Karpas-422 (cell line): ENCODE measurements at regions not wholly inside any gene's neighbourhood (a gene's known extent, or its start where the extent isn't known, plus 50 kb on each side); places are given as distances from the start of the nearest gene placed in this dataset.

Experiments used
- DNase-seq: peaks from one replicate; pipeline ENCODE4 v3.0.0-alpha.2; 2015
- H2AFZ ChIP-seq: fragments of 200-600 bp; sonication (generic); 2 replicates; pipeline ENCODE4 v1.6.1; 2014; ENCODE audit warnings: antibody characterized with exemption, low read length, mixed read lengths
- H3K27ac ChIP-seq: fragments of 200-600 bp; sonication (generic); 2 replicates; pipeline ENCODE4 v1.5.1; 2014; ENCODE audit warnings: mild to moderate bottlenecking, low read length, moderate library complexity
- H3K27me3 ChIP-seq: fragments of 200-600 bp; sonication (generic); 2 replicates; pipeline ENCODE4 v1.6.1; 2014; ENCODE audit warnings: low read length, mixed read lengths
- H3K36me3 ChIP-seq: fragments of 200-600 bp; sonication (generic); 2 replicates; pipeline ENCODE4 v1.6.1; 2014; ENCODE audit warnings: low read length, mixed read lengths; ENCODE audit not compliant: insufficient read depth
- H3K4me1 ChIP-seq: fragments of 200-600 bp; sonication (generic); 2 replicates; pipeline ENCODE4 v1.6.1; 2014; ENCODE audit warnings: mild to moderate bottlenecking, low read length, mixed read lengths
- H3K4me2 ChIP-seq: fragments of 200-600 bp; sonication (generic); 2 replicates; pipeline ENCODE4 v1.6.1; 2014; ENCODE audit warnings: low read length, low read depth, mild to moderate bottlenecking; ENCODE audit not compliant: poor library complexity, severe bottlenecking
- H3K4me3 ChIP-seq: fragments of 200-600 bp; sonication (generic); 2 replicates; pipeline ENCODE4 v1.5.1; 2014; ENCODE audit warnings: mild to moderate bottlenecking, antibody characterized with exemption, low read length, mixed read lengths
- H3K79me2 ChIP-seq: fragments of 200-600 bp; sonication (generic); 2 replicates; pipeline ENCODE4 v1.6.1; 2014; ENCODE audit warnings: mild to moderate bottlenecking, low read length, mixed read lengths
- H3K9ac ChIP-seq: fragments of 200-600 bp; sonication (generic); 2 replicates; pipeline ENCODE4 v1.6.0; 2014; ENCODE audit warnings: low read length
- H3K9me2 ChIP-seq: fragments of 200-600 bp; sonication (generic), shearing (Covaris generic); replicated peaks from 2 replicates; pipeline ENCODE4 v1.6.0; 2014; ENCODE audit warnings: mild to moderate bottlenecking, low read length, moderate library complexity; ENCODE audit not compliant: insufficient read depth
- H3K9me3 ChIP-seq: fragments of 300-700, 200-600 bp; sonication (generic); 2 replicates; pipeline ENCODE4 v1.6.1; 2014; ENCODE audit warnings: low read length, mixed read lengths
- H4K20me1 ChIP-seq: fragments of 200-600 bp; sonication (generic); 2 replicates; pipeline ENCODE4 v1.6.1; 2014; ENCODE audit warnings: mild to moderate bottlenecking, antibody characterized with exemption, low read length, low read depth; ENCODE audit not compliant: insufficient read depth

- Histone ChIP-seq H4K20me1 (no peaks in the 10 kb centered on the region), H3K4me1 (no peaks in the 10 kb centered on the region), H3K4me2 (no peak overlapping the region), H2AFZ (no peak overlapping the region), H3K79me2 (no peaks in the 10 kb centered on the region), H3K9me2 (no peaks in the 10 kb centered on the region), H3K4me3 (no peak overlapping the region), H3K27me3 (no peaks in the 10 kb centered on the region), H3K36me3 (no peaks in the 10 kb centered on the region), H3K9me3 (peaks cover 29% of the 10 kb centered on the region; the same call in 1 of the 2 replicates), H3K27ac (no peak overlapping the region), H3K9ac (no peak overlapping the region)
- no peak for DNase-seq
Measured at GRCh38 chr1:188402986-188403385, 1574.2 kb downstream of the PLA2G4A start.

DNA sequence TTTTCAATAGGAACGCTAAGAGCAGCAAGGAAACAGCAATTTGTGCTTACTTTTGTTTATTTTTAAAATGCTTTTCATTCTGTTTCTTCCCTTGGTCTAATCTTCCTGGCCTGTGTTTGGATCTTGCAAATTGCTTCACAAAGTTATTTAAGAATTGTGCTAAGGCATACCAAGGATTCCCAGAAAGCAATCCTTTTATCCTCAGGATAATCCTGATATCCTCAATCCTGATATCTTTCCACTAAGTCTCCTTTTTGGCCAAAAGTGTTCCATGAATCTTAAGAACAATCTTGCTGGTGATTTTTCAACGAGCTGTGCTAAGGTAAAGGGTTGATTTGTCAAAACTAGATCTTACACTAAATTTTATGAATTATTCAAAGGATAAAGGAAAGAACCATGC lies 1577.9 kb downstream of the PLA2G4A start:
- H3K27ac ChIP-seq, result no peak overlapping the region
- H3K4me3 ChIP-seq, result no peak overlapping the region
- H3K9me3 ChIP-seq, result peaks cover 29% of the 10 kb centered on the region; the same call in 1 of the 2 replicates
- H3K79me2 ChIP-seq, result no peaks in the 10 kb centered on the region
- no peaks in the 10 kb centered on the region for H3K36me3 ChIP-seq
- no peaks in the 10 kb centered on the region for H4K20me1 ChIP-seq
- no peaks in the 10 kb centered on the region for H3K4me1 ChIP-seq
- no peaks in the 10 kb centered on the region for H3K9me2 ChIP-seq
- H2AFZ ChIP-seq, result no peak overlapping the region
- no peak overlapping the region for H3K4me2 ChIP-seq
- H3K27me3 ChIP-seq, result no peaks in the 10 kb centered on the region
- H3K9ac ChIP-seq, result no peak overlapping the region
- no peak for DNase-seq

DNA sequence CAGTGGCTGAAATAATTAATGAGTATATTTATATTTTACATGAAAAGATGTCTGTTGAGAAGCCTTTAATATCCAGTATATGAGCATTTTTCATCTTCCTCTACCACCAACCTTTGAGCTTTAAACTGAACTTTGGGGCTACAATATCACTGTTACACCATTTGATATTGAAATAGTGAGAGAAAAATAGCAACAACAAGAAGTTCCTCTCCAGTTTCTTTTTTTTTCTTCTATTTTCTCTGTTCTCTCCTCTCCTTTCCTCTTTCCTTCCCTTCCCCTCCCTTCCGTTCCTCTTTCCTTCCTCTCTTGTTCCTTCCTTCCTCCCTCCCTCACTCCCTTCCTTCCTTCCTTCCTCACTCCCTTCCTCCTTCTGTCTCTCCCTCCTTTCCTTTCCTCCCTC lies 1591.4 kb downstream of the PLA2G4A start:
- Histone ChIP-seq H3K9me3 (peaks cover 9% of the 10 kb centered on the region), H2AFZ (no peak overlapping the region), H3K9me2 (no peaks in the 10 kb centered on the region), H3K9ac (no peak overlapping the region), H3K79me2 (no peaks in the 10 kb centered on the region), H3K36me3 (no peaks in the 10 kb centered on the region), H3K4me3 (no peak overlapping the region), H4K20me1 (no peaks in the 10 kb centered on the region), H3K4me2 (no peak overlapping the region), H3K27ac (no peak overlapping the region), H3K4me1 (no peaks in the 10 kb centered on the region), H3K27me3 (no peaks in the 10 kb centered on the region)
- DNase-seq, result no peak

DNA sequence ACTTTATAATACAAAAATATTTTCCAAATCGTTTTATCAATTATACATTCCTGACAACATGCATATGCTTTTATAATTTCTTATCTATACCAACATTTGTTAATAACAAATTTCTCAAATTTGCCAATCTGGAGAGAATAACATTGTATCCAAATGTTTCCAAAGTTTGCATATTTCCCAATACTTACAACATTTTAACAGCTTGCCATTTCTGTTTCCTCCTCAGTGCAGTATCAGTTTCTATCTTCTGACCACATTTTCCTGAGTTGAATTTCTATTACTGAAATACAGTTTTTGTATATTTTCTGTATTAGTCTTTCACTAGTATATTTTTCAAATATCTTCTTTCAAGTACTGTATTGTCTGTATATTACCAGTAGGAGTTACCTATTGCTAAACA lies 1594.3 kb downstream of the PLA2G4A start:
- Histone ChIP-seq H3K36me3 (no peaks in the 10 kb centered on the region), H2AFZ (no peak overlapping the region), H4K20me1 (no peaks in the 10 kb centered on the region), H3K9me2 (no peaks in the 10 kb centered on the region), H3K79me2 (no peaks in the 10 kb centered on the region), H3K9me3 (peaks cover 3% of the 10 kb centered on the region; the same call in 1 of the 2 replicates), H3K4me2 (no peak overlapping the region), H3K9ac (no peak overlapping the region), H3K4me3 (no peak overlapping the region), H3K27ac (no peak overlapping the region), H3K4me1 (no peaks in the 10 kb centered on the region), H3K27me3 (no peaks in the 10 kb centered on the region)
- DNase-seq, result no peak

DNA sequence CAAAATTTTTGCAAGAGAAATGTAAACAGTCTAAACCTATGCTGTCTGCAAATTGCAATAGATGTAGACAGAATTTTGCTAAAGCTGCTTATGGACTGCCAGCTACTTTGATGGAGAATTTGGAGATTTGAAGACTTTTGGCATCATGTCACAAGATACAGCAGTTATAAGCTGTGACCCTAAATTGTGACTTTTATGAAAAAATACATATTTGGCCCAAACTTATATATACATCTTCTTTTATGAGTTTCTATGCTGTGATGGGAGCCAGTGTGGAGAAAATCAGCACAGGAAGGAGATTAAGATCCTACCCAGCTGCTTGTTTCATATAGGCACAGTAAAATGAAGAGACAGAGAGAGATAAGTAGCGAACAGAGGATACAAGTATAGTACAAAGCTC lies 1595.4 kb downstream of the PLA2G4A start:
- H3K4me1 ChIP-seq, result no peaks in the 10 kb centered on the region
- H3K9ac ChIP-seq, result no peak overlapping the region
- no peak for DNase-seq
- H2AFZ ChIP-seq, result no peak overlapping the region
- H3K27ac ChIP-seq, result no peak overlapping the region
- no peaks in the 10 kb centered on the region for H3K27me3 ChIP-seq
- no peak overlapping the region for H3K4me2 ChIP-seq
- no peaks in the 10 kb centered on the region for H3K79me2 ChIP-seq
- no peak overlapping the region for H3K4me3 ChIP-seq
- peaks cover 3% of the 10 kb centered on the region; the same call in 1 of the 2 replicates for H3K9me3 ChIP-seq
- H3K36me3 ChIP-seq, result no peaks in the 10 kb centered on the region
- no peaks in the 10 kb centered on the region for H4K20me1 ChIP-seq
- H3K9me2 ChIP-seq, result no peaks in the 10 kb centered on the region

- Histone ChIP-seq H2AFZ (no peak overlapping the region), H3K27me3 (no peaks in the 10 kb centered on the region), H3K4me1 (no peaks in the 10 kb centered on the region), H3K27ac (no peak overlapping the region), H4K20me1 (no peaks in the 10 kb centered on the region), H3K79me2 (no peaks in the 10 kb centered on the region), H3K36me3 (no peaks in the 10 kb centered on the region), H3K4me2 (no peak overlapping the region), H3K9ac (no peak overlapping the region), H3K4me3 (no peak overlapping the region), H3K9me3 (peaks cover 3% of the 10 kb centered on the region; the same call in 1 of the 2 replicates), H3K9me2 (no peaks in the 10 kb centered on the region)
- no peak for DNase-seq
Measured at GRCh38 chr1:188425687-188426086, 1596.9 kb downstream of the PLA2G4A start.

DNA sequence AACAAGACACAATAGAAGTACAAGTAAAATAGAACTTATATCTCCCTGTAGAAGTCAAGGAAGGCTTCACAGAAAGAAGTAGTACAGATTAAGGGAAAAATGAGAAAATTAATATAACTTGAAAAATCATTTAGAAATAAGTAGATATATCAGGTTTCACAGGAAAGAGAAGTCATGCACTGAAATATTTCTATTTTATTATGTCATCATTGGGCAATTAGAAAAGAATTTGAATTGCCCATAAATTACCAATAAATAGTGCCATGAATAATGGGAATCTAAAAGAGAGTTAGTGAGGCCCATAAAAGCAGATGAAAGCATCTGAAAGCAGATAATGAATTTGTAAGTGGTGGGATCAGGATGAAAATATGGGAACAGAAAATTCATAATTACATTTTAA lies 1597.8 kb downstream of the PLA2G4A start:
- no peak overlapping the region for H3K27ac ChIP-seq
- H3K36me3 ChIP-seq, result no peaks in the 10 kb centered on the region
- H3K9me3 ChIP-seq, result peaks cover 3% of the 10 kb centered on the region; the same call in 1 of the 2 replicates
- H3K4me3 ChIP-seq, result no peak overlapping the region
- H3K4me1 ChIP-seq, result no peaks in the 10 kb centered on the region
- H3K79me2 ChIP-seq, result no peaks in the 10 kb centered on the region
- no peaks in the 10 kb centered on the region for H3K9me2 ChIP-seq
- H3K4me2 ChIP-seq, result no peak overlapping the region
- no peak overlapping the region for H3K9ac ChIP-seq
- DNase-seq, result no peak
- no peaks in the 10 kb centered on the region for H3K27me3 ChIP-seq
- H4K20me1 ChIP-seq, result no peaks in the 10 kb centered on the region
- H2AFZ ChIP-seq, result no peak overlapping the region

DNA sequence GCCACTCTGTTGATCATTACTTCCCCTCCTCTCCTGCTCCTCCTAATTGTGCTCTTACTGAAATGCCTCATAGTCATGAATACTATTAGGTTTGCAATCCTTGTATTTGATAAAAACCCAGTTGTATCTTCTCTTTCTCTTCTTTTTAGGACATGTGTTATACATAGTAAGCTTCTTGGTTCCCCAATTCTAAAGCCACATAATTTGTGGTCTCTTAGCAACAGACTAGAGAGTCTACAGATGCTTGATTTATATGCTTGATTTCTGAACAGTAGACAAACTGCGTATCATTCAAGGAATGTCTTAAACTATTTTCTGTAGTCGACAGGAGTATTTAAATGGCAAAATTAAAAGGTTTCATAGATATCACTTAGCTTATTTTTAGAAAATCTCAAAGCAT lies 1598.9 kb downstream of the PLA2G4A start:
- H3K79me2 ChIP-seq, result no peaks in the 10 kb centered on the region
- no peaks in the 10 kb centered on the region for H4K20me1 ChIP-seq
- no peak for DNase-seq
- no peaks in the 10 kb centered on the region for H3K4me1 ChIP-seq
- no peak overlapping the region for H3K4me2 ChIP-seq
- no peaks in the 10 kb centered on the region for H3K36me3 ChIP-seq
- no peak overlapping the region for H3K4me3 ChIP-seq
- no peak overlapping the region for H2AFZ ChIP-seq
- 0 out of 2 replicates have a peak, but pooled peaks cover 3% of the 10 kb centered on the region for H3K9me3 ChIP-seq
- no peaks in the 10 kb centered on the region for H3K27me3 ChIP-seq
- H3K27ac ChIP-seq, result no peak overlapping the region
- H3K9me2 ChIP-seq, result no peaks in the 10 kb centered on the region
- no peak overlapping the region for H3K9ac ChIP-seq

GRCh38 chr1:188429386-188429785 lies 1600.6 kb downstream of the PLA2G4A start:
- H3K4me3 ChIP-seq, result no peak overlapping the region
- no peak overlapping the region for H3K4me2 ChIP-seq
- no peaks in the 10 kb centered on the region for H3K27me3 ChIP-seq
- no peaks in the 10 kb centered on the region for H3K36me3 ChIP-seq
- H3K27ac ChIP-seq, result no peak overlapping the region
- H3K4me1 ChIP-seq, result no peaks in the 10 kb centered on the region
- DNase-seq, result no peak
- H3K9me3 ChIP-seq, result no peaks in the 10 kb centered on the region
- H3K79me2 ChIP-seq, result no peaks in the 10 kb centered on the region
- H2AFZ ChIP-seq, result no peak overlapping the region
- no peak overlapping the region for H3K9ac ChIP-seq
- H3K9me2 ChIP-seq, result no peaks in the 10 kb centered on the region
- no peaks in the 10 kb centered on the region for H4K20me1 ChIP-seq
